ENCODE measurements at regions not wholly inside any gene's neighbourhood (a gene's known extent, or its start where the extent isn't known, plus 50 kb on each side); places are given as distances from the start of the nearest gene placed in this dataset.
A peak's percentile ranks its signal among the peaks of the same experiment; 100 is the strongest.
"Not testable (repeated sequence)": the region's sequence is repeated elsewhere in the genome, so short reads cannot be mapped to it uniquely, and the experiment has no call there.

- FAIRE-seq (no peak), DNase-seq (ENCODE audit: insufficient read length, low spot score) (no peak)
- no peak for TF ChIP-seq CTCF (IDR thresholded peaks at IDR 0.05; ENCODE audit: insufficient read depth, missing control alignments)
Measured at GRCh38 chr14:106414464-106414863, 888.1 kb downstream of the TMEM121 start.

GRCh38 chr14:106417224-106418049 lies 891.1 kb downstream of the TMEM121 start:
- TF ChIP-seq CTCF (IDR thresholded peaks at IDR 0.05; ENCODE audit: insufficient read depth, missing control alignments): peak; percentile 43
- no peak for FAIRE-seq
- DNase-seq (ENCODE audit: insufficient read length, low spot score): no peak

GRCh38 chr14:106419376-106419965 lies 893.1 kb downstream of the TMEM121 start:
- FAIRE-seq: no peak
- DNase-seq (ENCODE audit: insufficient read length, low spot score): no peak
- TF ChIP-seq CTCF (IDR thresholded peaks at IDR 0.05; ENCODE audit: insufficient read depth, missing control alignments): no peak

- not testable (repeated sequence) for DNase-seq (ENCODE audit: insufficient read length, low spot score); FAIRE-seq
- TF ChIP-seq CTCF (IDR thresholded peaks at IDR 0.05; ENCODE audit: insufficient read depth, missing control alignments): peak; percentile 32
Measured at GRCh38 chr14:106421431-106422033, 895.1 kb downstream of the TMEM121 start.

- no peak for TF ChIP-seq CTCF (IDR thresholded peaks at IDR 0.05; ENCODE audit: insufficient read depth, missing control alignments)
- FAIRE-seq (no peak), DNase-seq (ENCODE audit: insufficient read length, low spot score) (no peak)
Measured at GRCh38 chr14:106422066-106422465, 895.7 kb downstream of the TMEM121 start.

- DNase-seq (ENCODE audit: insufficient read length, low spot score); FAIRE-seq: not testable (repeated sequence)
Measured at GRCh38 chr14:106425150-106425549, 898.8 kb downstream of the TMEM121 start.

- FAIRE-seq: no peak
- DNase-seq (ENCODE audit: insufficient read length, low spot score): no peak
- TF ChIP-seq CTCF (IDR thresholded peaks at IDR 0.05; ENCODE audit: insufficient read depth, missing control alignments): peak; percentile 33
Measured at GRCh38 chr14:106436310-106436905, 910.0 kb downstream of the TMEM121 start.
